ENCODE measurements at regions not wholly inside any gene's neighbourhood (a gene's known extent, or its start where the extent isn't known, plus 50 kb on each side); places are given as distances from the start of the nearest gene placed in this dataset.

GRCh38 chr4:125492957-125493356, 178.2 kb downstream of the FAT4 start:
- Histone ChIP-seq H3K27me3 (ENCODE audit: control insufficient read depth, insufficient read depth, low read length) (no peaks in the 10 kb centered on the region), H3K4me1 (ENCODE audit: control insufficient read depth, extremely low read depth, insufficient read depth, low read length) (no peaks in the 10 kb centered on the region), H2AFZ (ENCODE audit: low read length) (no peak overlapping the region), H3K9me3 (ENCODE audit: control insufficient read depth, insufficient read depth, low read depth, low read length) (no peaks in the 10 kb centered on the region), H3K79me2 (ENCODE audit: control insufficient read depth, insufficient read depth, low read length) (no peaks in the 10 kb centered on the region), H4K20me1 (ENCODE audit: control insufficient read depth, extremely low read depth, insufficient read depth, low read length) (no peaks in the 10 kb centered on the region), H3K4me3 (replicated peaks in 1 of 4; ENCODE audit: control extremely low read depth in 1 of 4, insufficient read depth in 1 of 4, low read depth in 3 of 4, low read length in 4 of 4) (no peak overlapping the region), H3K27ac (ENCODE audit: insufficient read depth, low read length) (no peak overlapping the region), H3K9ac (ENCODE audit: insufficient read depth, low read length) (no peak overlapping the region), H3K36me3 (ENCODE audit: control insufficient read depth, insufficient read depth, low read length) (peaks cover 1% of the 10 kb centered on the region), H3K4me2 (ENCODE audit: extremely low read depth, insufficient read depth, low read length) (no peak overlapping the region)
- TF ChIP-seq, protein P1, sequence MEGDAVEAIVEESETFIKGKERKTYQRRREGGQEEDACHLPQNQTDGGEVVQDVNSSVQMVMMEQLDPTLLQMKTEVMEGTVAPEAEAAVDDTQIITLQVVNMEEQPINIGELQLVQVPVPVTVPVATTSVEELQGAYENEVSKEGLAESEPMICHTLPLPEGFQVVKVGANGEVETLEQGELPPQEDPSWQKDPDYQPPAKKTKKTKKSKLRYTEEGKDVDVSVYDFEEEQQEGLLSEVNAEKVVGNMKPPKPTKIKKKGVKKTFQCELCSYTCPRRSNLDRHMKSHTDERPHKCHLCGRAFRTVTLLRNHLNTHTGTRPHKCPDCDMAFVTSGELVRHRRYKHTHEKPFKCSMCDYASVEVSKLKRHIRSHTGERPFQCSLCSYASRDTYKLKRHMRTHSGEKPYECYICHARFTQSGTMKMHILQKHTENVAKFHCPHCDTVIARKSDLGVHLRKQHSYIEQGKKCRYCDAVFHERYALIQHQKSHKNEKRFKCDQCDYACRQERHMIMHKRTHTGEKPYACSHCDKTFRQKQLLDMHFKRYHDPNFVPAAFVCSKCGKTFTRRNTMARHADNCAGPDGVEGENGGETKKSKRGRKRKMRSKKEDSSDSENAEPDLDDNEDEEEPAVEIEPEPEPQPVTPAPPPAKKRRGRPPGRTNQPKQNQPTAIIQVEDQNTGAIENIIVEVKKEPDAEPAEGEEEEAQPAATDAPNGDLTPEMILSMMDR (conservative IDR thresholded peaks at IDR 0.05 in 1 of 2, IDR thresholded peaks at IDR 0.05 in 1 of 2; ENCODE audit: low read depth in 1 of 2, low read length in 2 of 2): no peak
- no peak for TF ChIP-seq EZH2 (IDR thresholded peaks at IDR 0.05; ENCODE audit: low read length, missing control alignments)
- no peak for DNase-seq (ENCODE audit: low read depth in 2 of 2)

DNA sequence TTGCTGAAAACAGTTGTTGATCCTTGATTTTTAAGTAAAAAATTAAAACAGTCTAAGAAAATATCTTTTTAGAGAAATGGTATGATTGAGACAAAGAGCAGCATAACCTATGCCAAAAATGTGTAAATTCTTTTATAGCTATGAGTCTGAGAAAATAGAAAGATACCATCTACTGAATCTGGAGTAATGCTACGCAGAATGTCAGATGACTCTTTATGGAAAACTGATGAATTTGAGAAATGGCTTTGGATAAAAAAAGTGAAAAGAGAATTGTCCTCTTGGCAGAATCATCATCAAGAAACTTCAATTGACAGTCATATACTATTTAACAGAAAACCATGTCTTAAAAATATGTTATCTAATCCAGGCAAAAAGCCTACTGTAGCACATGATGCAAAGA, 183.1 kb downstream of the FAT4 start:
- H2AFZ ChIP-seq (ENCODE audit: low read length): no peak overlapping the region
- no peaks in the 10 kb centered on the region for H3K9me3 ChIP-seq (ENCODE audit: control insufficient read depth, insufficient read depth, low read depth, low read length)
- H3K4me1 ChIP-seq (ENCODE audit: control insufficient read depth, extremely low read depth, insufficient read depth, low read length): no peaks in the 10 kb centered on the region
- H3K27ac ChIP-seq (ENCODE audit: insufficient read depth, low read length): no peak overlapping the region
- no peaks in the 10 kb centered on the region for H3K27me3 ChIP-seq (ENCODE audit: control insufficient read depth, insufficient read depth, low read length)
- no peaks in the 10 kb centered on the region for H3K79me2 ChIP-seq (ENCODE audit: control insufficient read depth, insufficient read depth, low read length)
- H3K9ac ChIP-seq (ENCODE audit: insufficient read depth, low read length): no peak overlapping the region
- TF ChIP-seq, protein P1 (conservative IDR thresholded peaks at IDR 0.05 in 1 of 2, IDR thresholded peaks at IDR 0.05 in 1 of 2; ENCODE audit: low read depth in 1 of 2, low read length in 2 of 2): no peak
- no peak for TF ChIP-seq EZH2 (IDR thresholded peaks at IDR 0.05; ENCODE audit: low read length, missing control alignments)
- H4K20me1 ChIP-seq (ENCODE audit: control insufficient read depth, extremely low read depth, insufficient read depth, low read length): no peaks in the 10 kb centered on the region
- DNase-seq (ENCODE audit: low read depth in 2 of 2): no peak
- no peak overlapping the region for H3K4me2 ChIP-seq (ENCODE audit: extremely low read depth, insufficient read depth, low read length)
- H3K36me3 ChIP-seq (ENCODE audit: control insufficient read depth, insufficient read depth, low read length): no peaks in the 10 kb centered on the region
- H3K4me3 ChIP-seq (replicated peaks in 1 of 4; ENCODE audit: control extremely low read depth in 1 of 4, insufficient read depth in 1 of 4, low read depth in 3 of 4, low read length in 4 of 4): no peak overlapping the region

- no peak for TF ChIP-seq EZH2 (IDR thresholded peaks at IDR 0.05; ENCODE audit: low read length, missing control alignments)
- TF ChIP-seq, protein P1 (conservative IDR thresholded peaks at IDR 0.05 in 1 of 2, IDR thresholded peaks at IDR 0.05 in 1 of 2; ENCODE audit: low read depth in 1 of 2, low read length in 2 of 2): no peak
- DNase-seq (ENCODE audit: low read depth in 2 of 2): no peak
- H4K20me1 ChIP-seq (ENCODE audit: control insufficient read depth, extremely low read depth, insufficient read depth, low read length): no peaks in the 10 kb centered on the region
- no peak overlapping the region for H3K4me3 ChIP-seq (replicated peaks in 1 of 4; ENCODE audit: control extremely low read depth in 1 of 4, insufficient read depth in 1 of 4, low read depth in 3 of 4, low read length in 4 of 4)
- H3K36me3 ChIP-seq (ENCODE audit: control insufficient read depth, insufficient read depth, low read length): no peaks in the 10 kb centered on the region
- H2AFZ ChIP-seq (ENCODE audit: low read length): no peak overlapping the region
- no peaks in the 10 kb centered on the region for H3K79me2 ChIP-seq (ENCODE audit: control insufficient read depth, insufficient read depth, low read length)
- no peaks in the 10 kb centered on the region for H3K27me3 ChIP-seq (ENCODE audit: control insufficient read depth, insufficient read depth, low read length)
- H3K4me1 ChIP-seq (ENCODE audit: control insufficient read depth, extremely low read depth, insufficient read depth, low read length): no peaks in the 10 kb centered on the region
- no peaks in the 10 kb centered on the region for H3K9me3 ChIP-seq (ENCODE audit: control insufficient read depth, insufficient read depth, low read depth, low read length)
- H3K27ac ChIP-seq (ENCODE audit: insufficient read depth, low read length): no peak overlapping the region
- no peak overlapping the region for H3K9ac ChIP-seq (ENCODE audit: insufficient read depth, low read length)
- no peak overlapping the region for H3K4me2 ChIP-seq (ENCODE audit: extremely low read depth, insufficient read depth, low read length)
Observed at GRCh38 chr4:125498981-125499380, 184.2 kb downstream of the FAT4 start.

Data from fibroblast of lung (primary cell).